Glutamatergic neuron (in vitro differentiated cells): ENCODE measurements at regions not wholly inside any gene's neighbourhood (a gene's known extent, or its start where the extent isn't known, plus 50 kb on each side); places are given as distances from the start of the nearest gene placed in this dataset.

Source experiments
- DNase-seq: peaks from one replicate; pipeline ENCODE4 v3.0.0; 2022
- H3K27ac Mint-ChIP-seq: one replicate; pipeline ENCODE4 v1.8.0; 2020; ENCODE audit warnings: mild to moderate bottlenecking, mixed read lengths, inconsistent platforms; ENCODE audit not compliant: unreplicated experiment
- H3K27me3 Mint-ChIP-seq: one replicate; pipeline ENCODE4 v1.8.0; 2020; ENCODE audit warnings: mild to moderate bottlenecking, moderate library complexity, mixed read lengths, inconsistent platforms; ENCODE audit not compliant: unreplicated experiment
- H3K36me3 Mint-ChIP-seq: one replicate; pipeline ENCODE4 v1.8.0; 2020; ENCODE audit warnings: mild to moderate bottlenecking, mixed read lengths, inconsistent platforms; ENCODE audit not compliant: unreplicated experiment
- H3K4me1 Mint-ChIP-seq: one replicate; pipeline ENCODE4 v1.8.0; 2020; ENCODE audit warnings: mild to moderate bottlenecking, low read depth, mixed read lengths, inconsistent platforms; ENCODE audit not compliant: unreplicated experiment
- H3K4me3 Mint-ChIP-seq: one replicate; pipeline ENCODE4 v1.8.0; 2020; ENCODE audit warnings: mild to moderate bottlenecking, mixed read lengths, inconsistent platforms; ENCODE audit not compliant: unreplicated experiment
- H3K9me3 Mint-ChIP-seq: one replicate; pipeline ENCODE4 v1.8.0; 2020; ENCODE audit warnings: mild to moderate bottlenecking, moderate library complexity, mixed read lengths, inconsistent platforms; ENCODE audit not compliant: unreplicated experiment
- CTCF ChIP-seq: fragments of 200-600 bp; sonication (generic); IDR thresholded peaks from one replicate; pipeline ENCODE4 v1.5.0; 2021; ENCODE audit not compliant: partially characterized antibody, unreplicated experiment

GRCh38 chr10:44193567-44194220 is 191.2 kb downstream of the CXCL12 start:
- Mint-ChIP-seq H3K4me3 (no peak overlapping the region), H3K9me3 (peaks cover 4% of the 10 kb centered on the region), H3K4me1 (no peaks in the 10 kb centered on the region), H3K36me3 (peaks cover 5% of the 10 kb centered on the region), H3K27me3 (peaks cover 2% of the 10 kb centered on the region), H3K27ac (no peak overlapping the region)
- no peak for DNase-seq
- TF ChIP-seq CTCF, result no peak

- H3K27ac Mint-ChIP-seq, result no peak overlapping the region
- no peak for TF ChIP-seq CTCF
- no peak for DNase-seq
- H3K4me1 Mint-ChIP-seq, result no peaks in the 10 kb centered on the region
- H3K27me3 Mint-ChIP-seq, result peaks cover 2% of the 10 kb centered on the region
- H3K9me3 Mint-ChIP-seq, result peaks cover 3% of the 10 kb centered on the region
- H3K4me3 Mint-ChIP-seq, result no peak overlapping the region
- H3K36me3 Mint-ChIP-seq, result peaks cover 5% of the 10 kb centered on the region
Observed at GRCh38 chr10:44193166-44193565, 191.7 kb downstream of the CXCL12 start.

- Mint-ChIP-seq H3K4me3 (no peak overlapping the region), H3K36me3 (peaks cover 5% of the 10 kb centered on the region), H3K4me1 (no peaks in the 10 kb centered on the region), H3K27ac (no peak overlapping the region), H3K27me3 (no peaks in the 10 kb centered on the region), H3K9me3 (peaks cover 3% of the 10 kb centered on the region)
- no peak for DNase-seq
- TF ChIP-seq CTCF, result no peak
Observed at GRCh38 chr10:44192435-44192834, 192.5 kb downstream of the CXCL12 start.

GRCh38 chr10:44190541-44190940 is 194.4 kb downstream of the CXCL12 start:
- no peaks in the 10 kb centered on the region for H3K27me3 Mint-ChIP-seq
- no peak for DNase-seq
- H3K4me3 Mint-ChIP-seq, result no peak overlapping the region
- H3K9me3 Mint-ChIP-seq, result peaks cover 3% of the 10 kb centered on the region
- peaks cover 5% of the 10 kb centered on the region for H3K36me3 Mint-ChIP-seq
- H3K4me1 Mint-ChIP-seq, result no peaks in the 10 kb centered on the region
- TF ChIP-seq CTCF, result no peak
- no peak overlapping the region for H3K27ac Mint-ChIP-seq

GRCh38 chr10:44186821-44187220 is 198.1 kb downstream of the CXCL12 start:
- no peaks in the 10 kb centered on the region for H3K9me3 Mint-ChIP-seq
- H3K36me3 Mint-ChIP-seq, result peaks cover 5% of the 10 kb centered on the region
- no peak overlapping the region for H3K27ac Mint-ChIP-seq
- H3K27me3 Mint-ChIP-seq, result peaks cover 3% of the 10 kb centered on the region
- no peaks in the 10 kb centered on the region for H3K4me1 Mint-ChIP-seq
- no peak for DNase-seq
- TF ChIP-seq CTCF, result no peak
- no peak overlapping the region for H3K4me3 Mint-ChIP-seq
